WERI-Rb-1 (cell line): ENCODE measurements at regions not wholly inside any gene's neighbourhood (a gene's known extent, or its start where the extent isn't known, plus 50 kb on each side); places are given as distances from the start of the nearest gene placed in this dataset.

Source experiments
- DNase-seq: peaks from one replicate; pipeline ENCODE4 v3.0.0-alpha.2; 2020
- H3K27ac ChIP-seq: fragments of 250-450 bp; sonication (Bioruptor Pico); 2 replicates; pipeline ENCODE4 v1.5.1; 2020; ENCODE audit warnings: mild to moderate bottlenecking, moderate library complexity
- H3K27me3 ChIP-seq: fragments of 250-450 bp; sonication (Bioruptor Pico); 2 replicates; pipeline ENCODE4 v1.5.1; 2021; ENCODE audit warnings: mild to moderate bottlenecking, low read depth, moderate library complexity; ENCODE audit not compliant: insufficient read depth, severe bottlenecking
- H3K36me3 ChIP-seq: fragments of 250-450 bp; sonication (Bioruptor Pico); 2 replicates; pipeline ENCODE4 v1.5.1; 2020; ENCODE audit warnings: mild to moderate bottlenecking, moderate library complexity
- H3K4me3 ChIP-seq: 2 replicates; pipeline ENCODE4 v1.5.1; 2011; ENCODE audit warnings: low read depth, mild to moderate bottlenecking, control low read depth, low read length
- H3K9me3 ChIP-seq: fragments of 250-450 bp; sonication (Bioruptor Pico); 2 replicates; pipeline ENCODE4 v1.5.1; 2021; ENCODE audit warnings: mild to moderate bottlenecking, moderate library complexity; ENCODE audit not compliant: severe bottlenecking
- CTCF ChIP-seq: IDR thresholded peaks from 2 replicates; pipeline ENCODE4 v1.5.1; 2011; ENCODE audit warnings: low read depth, mild to moderate bottlenecking, control low read depth, inconsistent platforms, low read length

- TF ChIP-seq CTCF = no peak
- Histone ChIP-seq H3K9me3 (no peaks in the 10 kb centered on the region), H3K4me3 (no peak overlapping the region), H3K27ac (no peak overlapping the region), H3K36me3 (no peaks in the 10 kb centered on the region), H3K27me3 (no peaks in the 10 kb centered on the region)
- DNase-seq = no peak
Observed at GRCh38 chr6:163923658-163924411, 509.3 kb downstream of the QKI start.

- H3K4me3 ChIP-seq = no peak overlapping the region
- H3K36me3 ChIP-seq = no peaks in the 10 kb centered on the region
- no peaks in the 10 kb centered on the region for H3K9me3 ChIP-seq
- DNase-seq = no peak
- no peaks in the 10 kb centered on the region for H3K27me3 ChIP-seq
- no peak overlapping the region for H3K27ac ChIP-seq
- TF ChIP-seq CTCF = no peak
Observed at GRCh38 chr6:163922562-163922961, 508.0 kb downstream of the QKI start.

GRCh38 chr6:163919652-163920051 lies 505.1 kb downstream of the QKI start:
- H3K9me3 ChIP-seq = no peaks in the 10 kb centered on the region
- TF ChIP-seq CTCF = no peak
- no peak for DNase-seq
- H3K4me3 ChIP-seq = no peak overlapping the region
- H3K27me3 ChIP-seq = no peaks in the 10 kb centered on the region
- H3K27ac ChIP-seq = no peak overlapping the region
- H3K36me3 ChIP-seq = no peaks in the 10 kb centered on the region

- H3K27me3 ChIP-seq = no peaks in the 10 kb centered on the region
- TF ChIP-seq CTCF = no peak
- DNase-seq = no peak
- H3K27ac ChIP-seq = no peak overlapping the region
- no peak overlapping the region for H3K4me3 ChIP-seq
- H3K36me3 ChIP-seq = no peaks in the 10 kb centered on the region
- no peaks in the 10 kb centered on the region for H3K9me3 ChIP-seq
Observed at GRCh38 chr6:163916315-163917081, 502.0 kb downstream of the QKI start.

GRCh38 chr6:163915131-163915530 lies 500.6 kb downstream of the QKI start:
- Histone ChIP-seq H3K27me3 (no peaks in the 10 kb centered on the region), H3K4me3 (no peak overlapping the region), H3K27ac (no peak overlapping the region), H3K36me3 (no peaks in the 10 kb centered on the region), H3K9me3 (no peaks in the 10 kb centered on the region)
- no peak for DNase-seq
- no peak for TF ChIP-seq CTCF
